HG03565 (cell line): ENCODE measurements at regions not wholly inside any gene's neighbourhood (a gene's known extent, or its start where the extent isn't known, plus 50 kb on each side); places are given as distances from the start of the nearest gene placed in this dataset.

Source experiments
- ATAC-seq: cut with Tn5 transposase; IDR thresholded peaks from one replicate; pipeline ENCODE4 v1.9.1; 2021; ENCODE audit warnings: mild to moderate bottlenecking, moderate library complexity; ENCODE audit not compliant: unreplicated experiment

DNA sequence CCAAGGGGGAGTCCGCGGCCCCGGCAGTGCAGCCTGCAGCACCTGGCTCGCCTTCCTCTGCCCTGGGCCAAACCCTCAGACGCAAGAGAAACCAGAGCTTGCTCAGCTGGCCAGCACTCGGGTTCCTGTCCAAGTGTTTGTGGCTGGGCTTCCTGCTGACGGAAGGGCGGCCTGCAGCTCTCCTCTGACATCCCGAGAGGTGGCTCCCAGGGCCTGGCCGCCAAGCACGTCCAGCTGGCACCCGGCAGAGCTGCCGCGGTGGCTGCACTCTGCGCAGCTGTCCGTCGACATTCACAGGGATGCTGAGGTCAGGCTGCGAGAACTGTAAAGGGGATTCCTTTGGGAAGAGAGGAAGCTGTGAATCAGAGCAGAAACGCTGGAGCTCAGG lies 85.6 kb downstream of the CPN2 start:
- ATAC-seq = no peak

DNA sequence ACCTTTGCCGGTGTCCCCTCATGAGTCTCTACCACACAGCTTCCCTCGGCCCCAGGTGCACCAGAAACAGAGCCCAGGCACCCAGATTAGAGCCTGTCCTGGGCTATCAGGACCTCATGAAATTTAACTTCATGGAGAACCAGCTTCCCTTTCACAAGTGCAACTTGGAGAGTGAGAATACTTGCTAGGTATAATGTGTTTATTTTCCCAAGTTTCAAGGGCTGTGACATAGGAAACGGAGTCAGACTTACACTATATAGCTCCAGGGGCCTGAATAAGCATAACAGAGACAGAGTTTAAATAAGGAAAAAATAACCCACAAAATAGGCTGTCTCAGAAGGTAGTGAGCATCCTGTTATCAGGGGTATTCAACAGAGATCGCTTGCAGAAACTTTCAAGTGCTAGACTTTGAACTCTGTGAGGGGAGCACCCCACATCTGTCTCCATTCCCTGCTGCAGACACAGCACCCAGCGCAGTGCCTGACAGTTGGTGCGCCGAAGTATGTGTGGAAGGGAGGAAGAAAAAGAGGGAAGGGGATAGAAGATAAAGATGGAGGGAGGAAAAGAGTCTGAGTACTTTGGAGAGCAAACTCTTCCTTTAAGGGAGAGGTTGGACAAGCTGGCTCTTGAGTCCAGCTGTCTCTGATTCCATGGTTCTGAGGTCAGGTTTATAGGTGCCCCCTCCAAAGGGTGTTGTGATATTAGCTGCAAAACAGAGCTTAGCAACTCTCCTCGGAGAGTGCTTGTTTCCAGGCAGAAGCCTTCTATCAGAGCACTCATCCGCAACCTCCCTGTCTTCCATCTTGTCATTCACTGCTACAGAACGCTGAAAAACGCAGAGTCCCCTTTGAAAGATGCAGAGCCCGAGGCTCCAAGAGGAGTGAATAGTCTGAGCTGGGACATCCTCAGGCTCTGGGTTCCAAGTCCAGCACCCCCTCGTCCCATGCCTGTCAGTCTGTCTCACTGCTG lies 84.8 kb downstream of the CPN2 start:
- no peak for ATAC-seq

DNA sequence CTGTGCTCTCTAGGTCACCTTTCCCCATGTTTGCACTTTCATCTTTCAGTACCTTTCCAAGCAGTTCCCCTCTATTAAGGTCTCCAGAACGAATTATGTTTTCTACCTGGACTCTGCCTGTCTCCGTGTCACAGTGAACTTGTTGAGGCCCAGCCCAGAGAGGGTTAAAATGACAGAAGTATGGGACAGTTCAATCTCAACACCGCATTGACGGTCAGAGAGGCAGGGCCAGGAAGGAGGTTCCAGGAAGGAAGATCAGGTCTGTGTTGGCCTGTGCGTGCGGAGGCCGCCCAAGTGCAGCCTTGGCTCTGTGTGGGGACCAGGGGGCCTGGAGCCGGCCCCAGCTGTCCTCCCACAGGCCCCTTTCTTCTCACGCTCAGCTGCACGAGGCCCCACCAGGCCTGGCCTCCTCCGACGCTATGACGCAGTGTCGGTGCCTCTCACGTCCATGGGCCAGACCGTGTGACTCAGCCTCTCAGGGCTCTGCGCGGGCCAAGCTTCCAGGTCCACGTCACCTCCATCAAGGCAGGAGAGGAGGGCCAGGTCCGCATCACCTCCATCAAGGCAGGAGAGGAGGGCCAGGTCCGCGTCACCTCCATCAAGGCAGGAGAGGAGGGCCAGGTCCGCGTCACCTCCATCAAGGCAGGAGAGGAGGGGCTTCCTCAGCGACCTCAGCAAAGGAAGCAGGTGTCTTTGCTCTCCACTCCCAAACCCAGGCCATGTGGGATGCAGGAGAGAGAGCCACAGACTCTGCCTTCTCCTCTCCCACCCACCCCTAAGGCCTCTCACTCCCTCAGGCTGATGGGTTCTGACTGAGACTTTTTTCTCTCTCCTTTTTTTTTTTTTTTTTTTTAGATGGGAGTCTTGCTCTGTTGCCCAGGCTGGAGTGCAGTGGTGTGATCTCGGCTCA lies 83.1 kb downstream of the CPN2 start:
- ATAC-seq = no peak

DNA sequence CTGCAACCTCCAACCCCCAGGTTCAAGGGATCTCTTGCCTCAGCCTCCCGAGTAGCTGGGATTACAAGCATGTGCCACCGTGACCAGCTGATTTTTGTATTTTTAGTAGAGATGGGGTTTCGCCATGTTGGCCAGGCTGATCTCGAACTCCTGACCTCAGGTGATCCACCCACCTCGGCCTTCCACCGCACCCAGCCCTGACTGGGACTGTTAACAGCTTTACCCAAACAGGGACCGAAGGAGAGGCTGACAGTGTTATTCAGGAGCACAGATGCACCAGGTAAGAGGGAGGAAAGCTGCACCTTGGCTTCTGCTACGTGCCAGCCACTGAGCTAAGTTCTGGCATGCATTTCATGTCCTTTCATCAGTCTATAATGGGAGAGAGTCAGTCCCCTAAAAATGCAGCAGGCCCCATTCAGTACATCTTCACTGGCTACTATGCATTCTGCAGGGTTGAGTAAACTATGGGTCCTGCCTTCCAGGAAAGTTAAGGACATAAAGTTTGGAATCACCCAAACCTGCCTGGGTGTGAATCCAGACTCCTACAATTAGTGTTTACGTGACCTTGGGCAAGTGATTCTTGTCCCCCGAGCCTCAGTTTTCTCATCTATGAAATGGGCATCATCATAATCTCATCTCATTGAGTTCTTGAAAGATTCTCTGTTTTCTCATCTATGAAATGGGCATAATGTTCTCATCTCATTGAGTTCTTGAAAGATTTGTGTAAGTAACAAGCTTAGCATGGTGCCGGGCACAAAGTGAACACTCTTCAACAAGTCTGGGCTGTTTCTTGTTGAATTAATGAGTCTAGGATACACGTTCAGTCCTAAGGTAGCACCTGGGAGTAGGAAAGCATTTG lies 82.2 kb downstream of the CPN2 start:
- ATAC-seq = no peak

DNA sequence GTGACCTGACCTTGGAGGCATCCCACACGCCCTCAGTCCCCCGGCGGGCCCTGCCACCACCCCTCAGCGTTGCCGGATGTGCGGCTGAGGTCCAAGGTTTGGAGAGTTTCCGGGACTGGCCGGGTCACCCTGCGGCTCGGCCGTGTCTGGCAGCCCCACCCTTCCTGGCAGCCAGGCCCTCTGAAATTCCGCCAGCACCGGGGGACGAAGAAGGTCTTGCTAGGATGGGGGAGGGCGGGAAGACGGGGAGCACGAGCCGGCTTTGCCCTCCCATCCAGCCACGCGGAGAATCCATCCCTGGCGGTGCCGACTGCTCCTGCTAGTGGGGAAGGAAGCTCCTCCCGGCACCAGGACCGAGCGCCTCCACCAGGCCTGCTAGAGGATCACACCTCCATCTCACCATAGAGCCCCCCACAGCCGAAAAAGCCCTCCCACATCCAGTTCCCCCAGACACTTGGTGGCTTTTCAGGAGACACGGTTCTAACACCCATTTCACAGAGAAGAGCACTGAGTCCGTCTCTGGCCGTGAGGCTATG lies 81.5 kb downstream of the CPN2 start:
- no peak for ATAC-seq

DNA sequence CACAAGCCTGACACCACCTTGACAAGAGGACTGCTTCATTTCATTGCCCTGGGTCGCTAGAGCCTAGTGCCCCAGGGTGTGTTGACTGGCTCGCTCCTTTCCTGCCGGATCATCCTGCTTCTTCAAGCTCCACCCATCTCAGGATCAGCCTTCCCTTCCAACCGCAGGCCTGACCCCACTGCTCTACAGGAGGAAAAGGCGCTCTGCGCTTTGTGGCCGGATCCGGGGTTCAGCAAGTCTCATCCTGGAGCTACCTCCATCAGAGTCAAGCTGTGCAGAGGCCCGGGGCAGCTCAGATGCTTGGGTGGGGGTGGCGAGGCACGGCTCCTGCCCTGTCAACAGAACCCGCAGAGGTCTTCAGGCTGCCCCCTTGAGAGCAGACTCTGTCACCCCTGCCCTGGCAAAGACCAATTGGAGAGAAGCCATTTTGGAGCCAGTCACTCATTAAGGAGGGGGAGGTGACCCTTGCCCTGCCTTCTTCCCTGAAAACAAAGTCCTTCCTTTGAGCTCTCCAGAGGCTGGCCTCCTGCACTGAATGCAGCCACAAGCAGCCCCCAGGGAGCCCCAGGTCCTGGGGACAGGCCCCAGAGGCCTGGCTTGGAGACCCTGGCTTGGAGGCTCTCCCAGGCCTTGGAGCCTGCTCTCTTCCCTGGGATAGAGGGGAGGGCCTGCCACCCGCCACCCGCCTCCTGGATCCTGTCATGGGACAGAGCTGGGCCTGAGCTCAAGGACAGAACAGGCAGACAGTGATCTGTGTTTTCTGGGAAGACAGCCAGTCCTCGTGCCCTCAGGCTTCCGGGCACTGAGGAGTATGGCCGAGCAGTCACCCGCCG lies 80.3 kb downstream of the CPN2 start:
- no peak for ATAC-seq

DNA sequence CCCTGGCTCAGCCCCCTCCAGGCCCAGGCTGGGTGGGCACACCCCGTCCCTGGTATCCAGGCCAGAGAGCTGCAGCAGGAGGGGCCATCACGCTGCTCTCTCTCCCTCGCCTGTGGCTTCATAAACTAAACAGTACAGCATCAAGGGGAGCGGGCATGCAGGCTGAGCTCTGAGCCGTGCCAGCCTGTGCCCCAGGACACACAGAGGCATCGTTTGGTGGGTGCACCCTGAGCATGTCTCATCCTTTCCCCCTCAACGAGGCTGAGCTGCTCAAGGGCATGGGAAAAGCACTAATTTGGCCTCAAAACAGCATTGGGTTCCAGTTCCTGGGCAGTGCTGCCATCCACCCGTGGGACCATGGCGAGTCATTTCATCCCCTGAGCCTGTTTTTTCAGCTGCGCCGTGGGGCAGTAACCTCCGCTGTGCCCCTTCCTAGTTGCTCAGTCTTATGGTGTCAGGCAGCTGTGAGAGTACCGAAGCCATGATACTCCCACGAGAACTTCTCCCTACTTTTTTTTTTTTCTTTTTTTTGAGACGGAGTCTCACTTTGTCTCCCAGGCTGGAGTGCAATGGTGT lies 79.6 kb downstream of the CPN2 start:
- ATAC-seq = no peak

DNA sequence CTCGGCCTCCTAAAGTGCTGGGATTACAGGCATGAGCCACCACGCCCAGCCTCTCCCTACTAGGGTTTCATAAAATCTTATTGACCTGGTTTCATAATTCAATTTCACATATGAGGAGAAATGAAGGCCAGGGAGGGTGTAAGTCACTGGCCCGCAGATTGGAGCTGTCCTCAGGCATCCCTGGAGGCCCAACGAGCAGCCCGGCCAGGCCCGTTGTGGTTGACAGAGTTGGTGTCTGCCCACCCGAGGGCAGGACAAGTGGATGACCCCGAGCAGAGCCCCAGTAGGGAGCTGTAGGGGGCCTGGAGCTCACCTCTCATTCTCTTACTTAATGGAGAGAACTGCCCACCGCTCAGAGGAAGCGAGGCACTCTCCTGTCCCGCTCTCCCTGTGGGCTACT lies 78.9 kb downstream of the CPN2 start:
- no peak for ATAC-seq

DNA sequence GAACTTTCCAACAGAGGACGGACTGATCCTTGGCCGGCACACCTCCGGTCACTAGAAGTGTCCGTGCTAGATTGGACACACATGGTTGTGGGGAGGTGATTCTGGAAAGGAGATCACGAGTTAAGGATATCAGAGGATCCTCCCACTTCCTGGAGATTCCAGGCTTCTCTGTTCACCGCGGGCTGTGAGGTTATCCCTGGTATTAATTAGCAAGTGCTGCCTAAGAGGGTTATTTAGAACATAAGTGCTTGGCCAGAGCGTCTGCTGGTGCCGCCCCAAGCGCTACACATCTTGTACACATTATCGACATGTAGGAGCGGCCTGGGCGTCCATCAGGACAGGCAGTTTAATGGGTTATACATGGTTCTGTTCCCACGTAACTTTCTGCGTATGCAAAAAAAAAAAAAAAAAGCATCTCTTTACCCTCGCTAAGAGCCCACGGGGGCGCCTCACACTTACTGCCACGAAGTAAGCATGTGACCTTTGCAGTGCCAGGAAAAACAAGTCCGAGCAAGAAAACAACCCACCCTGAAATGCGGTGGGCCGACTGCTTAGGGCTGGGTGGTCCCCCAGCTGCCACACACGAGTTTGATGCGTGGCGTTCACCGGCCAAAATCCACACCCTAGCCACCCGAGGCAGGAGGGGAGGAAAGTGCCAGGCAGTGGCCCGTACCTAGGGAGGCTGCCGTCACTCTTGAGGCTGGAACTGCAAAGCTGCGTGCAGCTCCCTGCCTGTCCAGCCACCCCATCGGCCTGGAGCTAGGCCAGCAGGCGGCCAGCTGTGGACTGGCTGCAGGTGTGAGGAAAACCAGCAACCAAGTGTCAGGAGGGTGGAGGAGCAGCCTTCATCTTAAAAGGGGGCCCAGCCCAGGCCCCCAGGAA lies 78.0 kb downstream of the CPN2 start:
- ATAC-seq = no peak

DNA sequence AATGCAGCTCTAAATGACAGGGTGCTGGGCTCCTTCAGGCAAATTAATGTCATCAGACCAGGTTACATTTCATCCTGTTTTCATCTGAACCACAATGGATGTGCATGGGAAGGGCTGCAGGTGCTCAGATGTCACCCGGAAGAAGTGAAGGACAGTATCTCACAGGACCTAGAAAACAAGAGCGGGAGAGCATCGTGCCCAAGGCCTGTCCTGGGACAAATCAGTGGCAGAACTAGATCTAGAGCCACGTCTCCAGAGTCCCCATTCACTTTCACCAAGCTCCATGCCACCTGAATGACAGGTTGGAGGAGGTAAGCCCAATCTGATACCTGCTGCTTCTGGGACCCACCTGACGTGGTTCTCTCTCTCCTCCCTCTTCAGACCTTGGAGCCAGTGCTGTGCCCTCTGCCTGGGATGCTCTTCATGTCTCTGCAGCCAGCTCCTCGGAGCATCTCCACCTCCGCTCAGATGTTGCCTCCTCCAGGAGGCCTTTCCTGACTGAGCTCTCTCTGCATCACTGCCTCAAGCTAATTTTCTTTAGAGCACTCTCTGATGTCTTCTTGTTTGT lies 77.3 kb downstream of the CPN2 start:
- ATAC-seq = no peak

DNA sequence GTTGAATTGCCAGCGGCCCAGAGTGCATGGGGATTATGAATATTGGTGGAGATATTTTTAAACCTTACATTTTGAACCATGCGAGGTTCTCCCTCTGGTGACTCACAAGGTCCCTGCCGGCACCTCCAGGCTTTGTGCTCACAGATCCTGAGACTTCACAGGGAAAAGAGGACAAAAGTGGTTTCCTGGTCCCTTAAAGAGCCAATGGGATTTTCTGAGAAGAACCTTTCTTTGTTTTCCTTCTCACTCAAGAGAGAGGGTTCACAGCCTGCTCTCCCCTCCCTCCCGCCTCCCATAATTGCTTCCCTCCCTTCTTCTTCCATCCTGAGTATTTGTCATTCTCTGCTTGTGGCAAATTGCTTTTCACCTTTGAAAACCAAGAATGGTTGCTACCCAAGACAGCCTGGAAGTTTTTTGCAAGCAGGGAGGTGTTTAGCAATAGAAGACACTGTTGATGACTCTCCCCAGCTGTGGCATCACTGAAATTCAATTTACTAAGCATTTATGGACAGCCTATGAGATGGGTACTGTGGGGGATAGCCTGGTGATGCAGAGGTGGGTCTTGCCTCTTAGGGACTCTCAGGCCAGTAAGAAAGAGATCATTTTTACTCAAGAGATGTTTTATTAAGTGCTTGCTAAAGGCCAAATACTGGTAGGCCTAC lies 76.6 kb downstream of the CPN2 start:
- no peak for ATAC-seq

DNA sequence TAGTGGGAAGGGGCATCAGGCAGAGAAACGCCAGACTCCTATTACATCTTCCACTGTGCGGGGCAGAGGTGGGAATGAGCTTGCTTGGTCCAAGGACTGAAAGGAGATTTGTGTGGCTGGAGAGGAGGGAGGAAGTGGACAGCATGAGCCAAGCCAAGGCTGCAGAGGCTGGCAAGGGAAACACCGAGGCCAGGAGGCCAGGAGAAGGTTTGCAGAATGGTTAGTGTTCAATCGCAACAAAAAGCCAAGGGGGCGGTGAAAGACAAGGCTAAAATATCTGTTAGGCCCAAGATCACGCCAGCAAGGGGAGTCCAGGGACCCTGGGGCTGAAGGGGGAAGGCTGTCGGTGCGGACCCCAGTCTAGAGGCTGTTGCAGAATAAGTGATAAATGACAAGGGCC lies 75.8 kb downstream of the CPN2 start:
- no peak for ATAC-seq

DNA sequence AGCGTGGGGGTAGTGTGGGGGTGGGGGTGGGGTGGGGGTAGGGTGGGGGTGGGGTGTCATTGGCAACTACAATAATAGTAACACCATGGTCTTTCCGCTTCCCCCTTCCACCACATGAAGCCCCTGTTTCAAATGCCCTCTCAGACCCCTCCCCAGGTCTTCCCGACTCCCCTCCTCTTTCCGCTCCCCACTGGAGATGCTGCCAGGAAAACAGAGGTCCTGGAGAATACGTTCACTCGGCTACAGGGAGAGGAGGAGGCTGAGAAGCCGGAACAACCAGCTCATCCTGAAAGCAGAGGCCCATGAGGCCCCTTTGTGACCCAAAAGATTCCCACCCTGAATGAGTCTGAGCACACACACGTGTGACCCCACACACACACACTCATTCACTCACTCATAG lies 75.4 kb downstream of the CPN2 start:
- ATAC-seq = no peak

DNA sequence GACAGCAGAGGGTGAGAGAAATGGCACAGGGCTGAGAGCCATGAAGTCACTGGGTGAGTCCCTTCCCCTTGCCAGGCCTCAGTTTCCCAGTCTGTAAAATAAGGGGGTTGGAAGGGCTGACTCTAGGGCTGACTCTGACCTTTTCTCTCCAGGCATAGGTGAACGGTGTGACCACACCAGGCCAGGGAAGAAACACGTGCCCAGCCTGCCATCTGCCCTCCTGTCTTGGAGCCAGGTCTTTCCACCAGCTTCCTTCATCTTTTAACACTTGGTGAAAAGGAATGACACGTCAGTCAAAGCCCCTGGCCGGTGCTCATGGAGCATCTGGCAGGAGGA lies 74.4 kb downstream of the CPN2 start:
- ATAC-seq = no peak

DNA sequence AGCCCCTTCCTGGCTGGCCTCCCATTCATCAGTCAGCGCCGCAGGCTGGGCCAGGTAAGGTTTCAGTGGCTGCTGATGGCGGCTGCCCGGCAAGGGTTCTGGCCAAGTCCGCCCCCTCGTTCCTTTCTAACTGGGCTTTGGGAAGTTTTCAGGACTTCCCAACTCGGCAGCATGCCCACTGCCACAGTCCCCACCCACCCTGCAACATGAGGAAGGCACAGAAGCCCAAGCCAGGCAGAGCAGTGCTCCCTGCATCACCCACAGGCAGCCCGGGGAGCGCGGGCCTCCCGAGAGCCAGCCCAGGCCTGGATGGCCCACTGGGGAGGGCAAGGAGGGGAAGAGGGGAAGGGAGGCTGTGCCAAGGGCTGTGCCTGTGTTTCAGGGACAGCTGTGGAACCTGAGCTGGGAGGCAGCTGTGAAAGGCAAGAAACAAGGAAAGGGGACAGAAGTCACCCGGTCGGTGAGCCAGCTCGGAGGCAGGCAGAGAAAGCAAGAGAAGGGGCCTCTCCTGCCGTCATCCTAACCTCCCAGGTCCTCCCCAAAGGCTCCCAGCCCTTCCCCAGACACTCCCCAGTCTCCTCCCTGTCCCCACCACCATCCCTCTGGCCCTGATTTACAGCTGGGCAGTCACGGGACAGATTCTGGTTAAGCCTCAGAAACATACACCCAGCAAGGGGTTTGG lies 73.9 kb downstream of the CPN2 start:
- no peak for ATAC-seq

DNA sequence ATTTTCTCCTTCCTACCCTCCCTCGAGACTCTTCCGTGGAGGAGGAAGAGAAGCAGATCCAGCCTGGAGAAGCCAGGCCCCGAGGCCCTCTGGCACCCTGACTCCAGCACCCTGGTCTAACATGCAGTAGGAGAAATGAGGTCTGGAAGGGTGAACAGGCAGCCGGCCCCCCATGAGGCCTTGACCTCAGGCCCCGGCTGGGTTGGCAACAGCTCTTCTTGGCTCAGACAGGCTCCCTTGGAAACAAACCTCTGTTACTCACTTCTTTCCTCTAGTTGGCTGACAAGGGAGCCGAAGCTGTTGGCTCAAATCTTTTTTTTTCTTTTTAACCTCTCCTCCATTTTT lies 73.4 kb downstream of the CPN2 start:
- no peak for ATAC-seq

DNA sequence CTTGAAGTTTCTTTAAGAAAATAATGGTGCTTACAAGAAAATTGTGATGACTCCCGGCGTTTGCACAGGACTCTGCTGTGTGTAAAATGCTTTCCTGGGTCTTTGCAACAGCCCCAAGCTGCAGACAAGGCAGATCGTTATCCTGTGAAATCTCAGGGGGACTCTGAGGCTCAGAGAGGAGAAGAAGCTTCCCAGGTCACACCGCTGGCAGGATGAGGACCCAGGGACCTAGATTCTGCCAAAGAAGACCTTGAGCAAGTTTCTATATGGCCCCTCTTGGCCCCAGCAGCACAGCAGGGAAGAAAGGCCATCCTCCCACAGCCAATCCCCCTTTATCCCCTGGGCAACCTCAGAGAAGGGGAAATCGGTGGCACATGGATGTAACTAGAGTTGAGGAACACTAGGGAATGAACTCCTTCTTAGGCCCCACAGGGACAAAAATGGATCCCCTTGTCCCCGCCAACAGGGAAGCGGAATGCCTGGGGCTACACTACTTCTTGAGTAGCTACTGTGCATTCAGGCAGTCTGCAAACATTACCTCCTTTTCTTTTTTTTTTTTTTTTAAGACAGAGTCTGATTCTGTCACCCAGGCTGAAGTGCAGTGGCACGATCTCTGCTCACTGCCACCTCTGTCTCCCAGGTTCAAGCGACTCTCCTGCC lies 72.8 kb downstream of the CPN2 start:
- ATAC-seq = no peak
